ENCODE measurements at regions not wholly inside any gene's neighbourhood (a gene's known extent, or its start where the extent isn't known, plus 50 kb on each side); places are given as distances from the start of the nearest gene placed in this dataset.

- no peaks in the 10 kb centered on the region for H3K27me3 Mint-ChIP-seq (ENCODE audit: low read depth)
- no peak overlapping the region for H3K27ac Mint-ChIP-seq (ENCODE audit: unreplicated experiment)
- no peak for DNase-seq (ENCODE audit: low read depth, low spot score)
- H3K36me3 Mint-ChIP-seq (ENCODE audit: low read depth) = no peaks in the 10 kb centered on the region
- peaks cover 8% of the 10 kb centered on the region for H3K4me1 Mint-ChIP-seq
- peaks cover under 1% of the 10 kb centered on the region for H3K9me3 Mint-ChIP-seq
- no peak overlapping the region for H3K4me3 Mint-ChIP-seq
- no peak for TF ChIP-seq CTCF (conservative IDR thresholded peaks at IDR 0.05)
Observed at GRCh38 chr13:47241446-47241845, 344.6 kb upstream of the HTR2A start.

GRCh38 chr13:47239025-47239424 lies 342.2 kb upstream of the HTR2A start:
- no peak for TF ChIP-seq CTCF (conservative IDR thresholded peaks at IDR 0.05)
- H3K36me3 Mint-ChIP-seq (ENCODE audit: low read depth) = no peaks in the 10 kb centered on the region
- H3K4me3 Mint-ChIP-seq = no peak overlapping the region
- DNase-seq (ENCODE audit: low read depth, low spot score) = no peak
- H3K4me1 Mint-ChIP-seq = no peaks in the 10 kb centered on the region
- H3K27me3 Mint-ChIP-seq (ENCODE audit: low read depth) = no peaks in the 10 kb centered on the region
- no peaks in the 10 kb centered on the region for H3K9me3 Mint-ChIP-seq
- H3K27ac Mint-ChIP-seq (ENCODE audit: unreplicated experiment) = no peak overlapping the region

GRCh38 chr13:47237571-47237970 lies 340.7 kb upstream of the HTR2A start:
- no peaks in the 10 kb centered on the region for H3K36me3 Mint-ChIP-seq (ENCODE audit: low read depth)
- no peaks in the 10 kb centered on the region for H3K27me3 Mint-ChIP-seq (ENCODE audit: low read depth)
- DNase-seq (ENCODE audit: low read depth, low spot score) = no peak
- H3K4me3 Mint-ChIP-seq = no peak overlapping the region
- no peaks in the 10 kb centered on the region for H3K9me3 Mint-ChIP-seq
- TF ChIP-seq CTCF (conservative IDR thresholded peaks at IDR 0.05) = no peak
- H3K27ac Mint-ChIP-seq (ENCODE audit: unreplicated experiment) = no peak overlapping the region
- no peaks in the 10 kb centered on the region for H3K4me1 Mint-ChIP-seq

- no peak for DNase-seq (ENCODE audit: low read depth, low spot score)
- H3K27me3 Mint-ChIP-seq (ENCODE audit: low read depth) = no peaks in the 10 kb centered on the region
- H3K36me3 Mint-ChIP-seq (ENCODE audit: low read depth) = peaks cover 3% of the 10 kb centered on the region
- TF ChIP-seq CTCF (conservative IDR thresholded peaks at IDR 0.05) = no peak
- no peak overlapping the region for H3K27ac Mint-ChIP-seq (ENCODE audit: unreplicated experiment)
- peaks cover 12% of the 10 kb centered on the region for H3K9me3 Mint-ChIP-seq
- H3K4me1 Mint-ChIP-seq = no peaks in the 10 kb centered on the region
- no peak overlapping the region for H3K4me3 Mint-ChIP-seq
Observed at GRCh38 chr13:47233734-47234133, 336.9 kb upstream of the HTR2A start.

GRCh38 chr13:47232516-47232915 lies 335.7 kb upstream of the HTR2A start:
- peaks cover 12% of the 10 kb centered on the region for H3K9me3 Mint-ChIP-seq
- no peak overlapping the region for H3K27ac Mint-ChIP-seq (ENCODE audit: unreplicated experiment)
- no peaks in the 10 kb centered on the region for H3K27me3 Mint-ChIP-seq (ENCODE audit: low read depth)
- no peaks in the 10 kb centered on the region for H3K4me1 Mint-ChIP-seq
- no peak for TF ChIP-seq CTCF (conservative IDR thresholded peaks at IDR 0.05)
- H3K4me3 Mint-ChIP-seq = no peak overlapping the region
- H3K36me3 Mint-ChIP-seq (ENCODE audit: low read depth) = peaks cover 3% of the 10 kb centered on the region
- DNase-seq (ENCODE audit: low read depth, low spot score) = no peak

- Mint-ChIP-seq H3K27ac (ENCODE audit: unreplicated experiment) (no peak overlapping the region), H3K27me3 (ENCODE audit: low read depth) (no peaks in the 10 kb centered on the region), H3K9me3 (peaks cover 12% of the 10 kb centered on the region), H3K36me3 (ENCODE audit: low read depth) (peaks cover 3% of the 10 kb centered on the region), H3K4me1 (no peaks in the 10 kb centered on the region), H3K4me3 (no peak overlapping the region)
- DNase-seq (ENCODE audit: low read depth, low spot score) = no peak
- no peak for TF ChIP-seq CTCF (conservative IDR thresholded peaks at IDR 0.05)
Observed at GRCh38 chr13:47230155-47230554, 333.3 kb upstream of the HTR2A start.

Data from neural crest cell (in vitro differentiated cells).